ENCODE measurements at regions not wholly inside any gene's neighbourhood (a gene's known extent, or its start where the extent isn't known, plus 50 kb on each side); places are given as distances from the start of the nearest gene placed in this dataset.

GRCh38 chr6:119446115-119446554, 96.6 kb upstream of the MAN1A1 start:
- TF ChIP-seq CTCF (IDR thresholded peaks at IDR 0.05): no peak
- peak overlapping the region; percentile 25 to 80 for H3K27ac ChIP-seq
- no peak overlapping the region for H3K4me3 ChIP-seq
- no peak for DNase-seq (ENCODE audit: low spot score)

GRCh38 chr6:119445666-119446065, 96.1 kb upstream of the MAN1A1 start:
- no peak for TF ChIP-seq CTCF (IDR thresholded peaks at IDR 0.05)
- no peak overlapping the region for H3K4me3 ChIP-seq
- peak overlapping the region in 1 of 2 donors; percentile 80 for H3K27ac ChIP-seq
- no peak for DNase-seq (ENCODE audit: low spot score)

- TF ChIP-seq CTCF (IDR thresholded peaks at IDR 0.05): no peak
- H3K4me3 ChIP-seq: no peak overlapping the region
- peak overlapping the region in 1 of 2 donors; percentile 80 for H3K27ac ChIP-seq
- DNase-seq (ENCODE audit: low spot score): no peak
Measured at GRCh38 chr6:119444642-119445557, 95.3 kb upstream of the MAN1A1 start.

GRCh38 chr6:119443993-119444641, 94.6 kb upstream of the MAN1A1 start:
- Histone ChIP-seq H3K4me3 (no peak overlapping the region), H3K27ac (peak overlapping the region in 1 of 2 donors; percentile 25)
- TF ChIP-seq CTCF (IDR thresholded peaks at IDR 0.05): no peak
- no peak for DNase-seq (ENCODE audit: low spot score)

- no peak overlapping the region for H3K4me3 ChIP-seq
- no peak overlapping the region for H3K27ac ChIP-seq
- TF ChIP-seq CTCF (IDR thresholded peaks at IDR 0.05): no peak
- no peak for DNase-seq (ENCODE audit: low spot score)
Measured at GRCh38 chr6:119442776-119443184, 93.2 kb upstream of the MAN1A1 start.

GRCh38 chr6:119440953-119441352, 91.4 kb upstream of the MAN1A1 start:
- no peak for DNase-seq (ENCODE audit: low spot score)
- H3K27ac ChIP-seq: no peak overlapping the region
- no peak overlapping the region for H3K4me3 ChIP-seq
- no peak for TF ChIP-seq CTCF (IDR thresholded peaks at IDR 0.05)
